HEK293T (cell line): ENCODE measurements at regions not wholly inside any gene's neighbourhood (a gene's known extent, or its start where the extent isn't known, plus 50 kb on each side); places are given as distances from the start of the nearest gene placed in this dataset.
A peak's percentile ranks its signal among the peaks of the same experiment; 100 is the strongest.

Experiments
- CTCF ChIA-PET: fragments of 350-600 bp; formaldehyde crosslinking; extraction: SDS; loops from one replicate; lab custom pipeline; 2021; ENCODE audit warnings: antibody characterized with exemption, inconsistent platforms; lab: Yijun Ruan, JAX
- POLR2A ChIA-PET: fragments of 350-600 bp; formaldehyde crosslinking; extraction: SDS; loops from one replicate; lab custom pipeline; 2020; ENCODE audit warnings: antibody characterized with exemption, inconsistent platforms; lab: Yijun Ruan, JAX
- DNase-seq: peaks from one replicate; pipeline ENCODE4 v3.0.0; 2012; ENCODE audit warnings: mixed read lengths; ENCODE audit errors: extremely low spot score
- ARNT ChIP-seq: fragments of 450-650 bp; IDR thresholded peaks from 2 replicates; pipeline ENCODE4 v1.6.1; 2017; ENCODE audit warnings: mild to moderate bottlenecking
- BHLHE40 ChIP-seq: fragments of 450-650 bp; IDR thresholded peaks from 2 replicates; pipeline ENCODE4 v1.6.1; 2016; ENCODE audit warnings: mild to moderate bottlenecking, moderate library complexity, borderline replicate concordance
- CTBP1 ChIP-seq: fragments of 450-650 bp; IDR thresholded peaks from 2 replicates; pipeline ENCODE4 v1.6.1; 2016; ENCODE audit warnings: borderline replicate concordance
- ELF4 ChIP-seq: fragments of 450-650 bp; IDR thresholded peaks from 2 replicates; pipeline ENCODE4 v1.6.1; 2017; ENCODE audit warnings: antibody characterized with exemption
- FOXA1 ChIP-seq: fragments of 450-650 bp; IDR thresholded peaks from 2 replicates; pipeline ENCODE4 v1.6.1; 2016; ENCODE audit warnings: mild to moderate bottlenecking
- FOXK2 ChIP-seq: fragments of 450-650 bp; IDR thresholded peaks from 2 replicates; pipeline ENCODE4 v1.6.1; 2016; ENCODE audit warnings: mild to moderate bottlenecking
- FOXM1 ChIP-seq: fragments of 450-650 bp; IDR thresholded peaks from 2 replicates; pipeline ENCODE4 v1.6.1; 2017; ENCODE audit warnings: mild to moderate bottlenecking, borderline replicate concordance
- HDGF ChIP-seq: fragments of 450-650 bp; IDR thresholded peaks from 2 replicates; pipeline ENCODE4 v1.6.1; 2017; ENCODE audit warnings: antibody characterized with exemption, borderline replicate concordance
- L3MBTL2 ChIP-seq: fragments of 450-650 bp; conservative IDR thresholded peaks from 2 replicates; pipeline ENCODE4 v1.6.1; 2016; ENCODE audit warnings: mild to moderate bottlenecking
- LEF1 ChIP-seq: fragments of 450-650 bp; IDR thresholded peaks from 2 replicates; pipeline ENCODE4 v1.6.1; 2017; ENCODE audit warnings: mild to moderate bottlenecking, borderline replicate concordance
- NFRKB ChIP-seq: fragments of 450-650 bp; IDR thresholded peaks from 2 replicates; pipeline ENCODE4 v1.6.1; 2016; ENCODE audit warnings: mild to moderate bottlenecking, moderate library complexity
- SP1 ChIP-seq: fragments of 450-650 bp; IDR thresholded peaks from 2 replicates; pipeline ENCODE4 v1.6.1; 2017
- SUZ12 ChIP-seq: fragments of 450-650 bp; IDR thresholded peaks from 2 replicates; pipeline ENCODE4 v1.6.1; 2016; ENCODE audit warnings: mild to moderate bottlenecking
- TARDBP ChIP-seq: fragments of 450-650 bp; IDR thresholded peaks from 2 replicates; pipeline ENCODE4 v1.6.1; 2016
- ZNF384 ChIP-seq: fragments of 450-650 bp; IDR thresholded peaks from 2 replicates; pipeline ENCODE4 v1.6.1; 2016
- TF ChIP-seq, protein P1 (sequence below): fragments of 450-650 bp; IDR thresholded peaks from 2 replicates; pipeline ENCODE4 v1.6.1; 2016

DNA sequence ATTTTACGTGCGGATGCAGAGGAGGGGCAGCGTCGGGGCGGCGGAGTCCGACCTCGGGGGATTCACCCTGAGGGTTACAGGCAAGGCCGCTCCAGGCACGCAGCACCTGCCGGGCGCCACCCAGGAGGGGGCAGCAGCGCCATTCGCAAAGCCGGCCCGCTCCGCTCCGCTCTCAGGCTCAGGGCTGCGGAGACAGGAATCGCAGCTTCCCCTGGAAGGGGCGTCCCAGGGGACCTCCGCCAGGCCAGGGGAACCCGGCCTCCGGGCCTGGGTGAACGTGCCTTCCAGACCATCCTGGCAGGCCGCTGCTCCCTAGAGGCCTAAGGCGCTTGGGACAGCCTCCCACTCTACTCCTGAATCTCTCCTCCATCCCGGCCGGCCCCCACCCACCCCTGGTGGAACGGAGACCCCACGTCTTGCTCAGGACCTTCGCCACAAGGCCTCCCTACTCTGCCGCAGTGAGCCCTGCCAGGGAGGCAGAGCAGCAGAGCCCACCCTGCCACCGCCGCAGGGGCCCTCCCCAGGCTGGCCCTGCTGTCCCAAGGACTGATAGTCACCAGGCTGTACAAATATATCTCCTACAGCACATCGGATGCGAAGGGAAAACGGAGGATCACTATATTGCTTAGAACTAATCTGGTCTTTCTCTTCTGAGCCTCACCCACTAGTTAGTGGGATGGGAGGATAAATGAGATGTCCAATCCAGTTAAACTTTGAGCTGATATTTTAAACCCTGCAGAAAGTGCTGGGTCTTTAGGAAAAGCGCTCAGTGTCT is 115.0 kb downstream of the SMIM20 start:
- TF ChIP-seq CTBP1, result no peak
- TF ChIP-seq TARDBP, result no peak
- no peak for TF ChIP-seq HDGF
- no peak for TF ChIP-seq L3MBTL2
- TF ChIP-seq FOXK2, result no peak
- TF ChIP-seq, protein P1, sequence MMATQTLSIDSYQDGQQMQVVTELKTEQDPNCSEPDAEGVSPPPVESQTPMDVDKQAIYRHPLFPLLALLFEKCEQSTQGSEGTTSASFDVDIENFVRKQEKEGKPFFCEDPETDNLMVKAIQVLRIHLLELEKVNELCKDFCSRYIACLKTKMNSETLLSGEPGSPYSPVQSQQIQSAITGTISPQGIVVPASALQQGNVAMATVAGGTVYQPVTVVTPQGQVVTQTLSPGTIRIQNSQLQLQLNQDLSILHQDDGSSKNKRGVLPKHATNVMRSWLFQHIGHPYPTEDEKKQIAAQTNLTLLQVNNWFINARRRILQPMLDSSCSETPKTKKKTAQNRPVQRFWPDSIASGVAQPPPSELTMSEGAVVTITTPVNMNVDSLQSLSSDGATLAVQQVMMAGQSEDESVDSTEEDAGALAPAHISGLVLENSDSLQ, result no peak
- no peak for TF ChIP-seq ZNF384
- no peak for TF ChIP-seq BHLHE40
- no peak for TF ChIP-seq LEF1
- TF ChIP-seq SP1, result no peak
- no peak for TF ChIP-seq FOXA1
- ChIA-PET CTCF (interaction anchor here (0.6 to 1.1 kb wide), 2 partner anchors 53 to 430 kb away, joined by 3 read pairs; no protein-coding TSS in a partner anchor), POLR2A (no interaction called here)
- peak; percentile 12 for DNase-seq

DNA sequence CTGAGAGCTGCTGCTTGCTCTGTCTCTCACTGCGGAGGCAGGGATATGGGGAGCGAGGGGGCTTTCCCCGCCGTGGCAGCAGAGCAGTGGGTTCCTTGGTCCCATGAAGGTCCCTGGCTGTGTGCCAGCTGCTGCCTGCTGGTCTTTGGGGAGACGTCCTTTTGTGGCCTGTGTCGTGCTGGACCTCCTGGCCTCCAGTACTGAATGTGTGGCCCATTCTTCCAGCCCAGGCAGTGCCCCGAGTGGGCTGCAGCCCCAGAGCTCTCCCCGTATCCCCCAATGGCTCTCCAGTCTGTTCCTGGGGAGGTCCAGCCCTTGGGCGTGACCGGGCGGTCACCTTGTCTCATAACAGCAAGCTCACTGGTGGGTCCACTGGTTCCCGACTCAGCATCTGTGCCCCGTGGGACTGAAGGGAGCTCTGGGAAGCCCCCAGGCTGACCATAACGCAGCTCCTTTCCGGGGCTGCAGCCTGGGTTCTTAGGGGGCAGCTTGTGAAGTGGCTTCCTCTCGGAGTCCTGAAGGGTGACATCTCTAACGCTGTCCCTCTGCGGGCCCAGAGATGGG is 115.6 kb downstream of the SMIM20 start:
- TF ChIP-seq BHLHE40, result no peak
- TF ChIP-seq FOXK2, result no peak
- no peak for TF ChIP-seq CTBP1
- no peak for TF ChIP-seq SUZ12
- no peak for TF ChIP-seq SP1
- no peak for TF ChIP-seq FOXA1
- no peak for TF ChIP-seq TARDBP
- TF ChIP-seq ELF4, result no peak
- TF ChIP-seq HDGF, result no peak
- no peak for TF ChIP-seq ARNT
- TF ChIP-seq, protein P1, result no peak
- TF ChIP-seq LEF1, result no peak
- CTCF ChIA-PET, result interaction anchor here (0.6 to 1.1 kb wide), 3 partner anchors 53 to 693 kb away, joined by 3 read pairs; no protein-coding TSS in a partner anchor
- no peak for DNase-seq
- POLR2A ChIA-PET, result no interaction called here

DNA sequence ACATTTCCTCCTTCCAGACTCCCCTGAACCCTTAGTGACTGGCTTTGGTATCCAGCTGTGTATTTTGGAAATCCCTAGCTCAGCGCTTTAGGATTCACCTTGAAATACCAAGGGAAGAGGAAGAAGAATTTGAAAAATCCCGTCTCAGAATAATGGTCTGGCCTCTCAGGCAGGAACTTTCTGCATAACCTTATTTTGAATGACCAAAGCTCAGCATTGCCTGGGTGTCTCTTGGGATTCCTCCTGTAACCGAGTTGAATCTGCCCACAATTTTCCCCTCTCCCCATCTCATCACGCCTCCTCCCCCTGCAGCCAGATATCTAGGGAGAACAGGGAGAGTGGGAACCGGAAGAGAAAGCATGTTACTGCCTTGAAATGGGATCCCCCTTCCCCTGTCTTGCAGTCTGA is 116.2 kb downstream of the SMIM20 start:
- ChIA-PET POLR2A (no interaction called here), CTCF (interaction anchor here (1.0 to 1.1 kb wide), 2 partner anchors 52 to 692 kb away, joined by 3 read pairs; no protein-coding TSS in a partner anchor)
- no peak for TF ChIP-seq L3MBTL2
- no peak for TF ChIP-seq ELF4
- no peak for TF ChIP-seq FOXK2
- TF ChIP-seq, protein P1, result no peak
- DNase-seq, result no peak

DNA sequence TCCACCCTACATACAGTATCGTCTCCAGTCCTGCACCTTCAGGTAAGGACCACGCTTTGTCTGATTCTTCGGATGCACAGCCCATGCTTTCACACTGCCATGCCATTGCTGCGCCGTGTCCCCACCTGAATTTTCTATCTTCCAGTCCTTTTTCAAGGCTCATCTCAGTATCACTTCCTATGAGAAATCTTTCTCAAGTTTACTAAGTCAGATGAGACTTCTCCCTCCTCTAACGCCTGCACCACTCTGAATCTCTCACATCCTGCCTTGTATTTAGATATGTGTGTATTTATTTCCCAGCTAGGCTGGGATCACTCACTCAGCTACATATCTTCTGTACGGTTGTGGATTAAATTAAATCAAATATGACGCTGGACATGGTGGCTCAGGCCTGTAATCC is 116.8 kb downstream of the SMIM20 start:
- ChIA-PET POLR2A (no interaction called here), CTCF (interaction anchor here (1.0 kb wide), 1 partner anchor 692 kb away, joined by 3 read pairs; no protein-coding TSS in a partner anchor)
- no peak for DNase-seq
- TF ChIP-seq SUZ12, result no peak
- TF ChIP-seq, protein P1, result no peak
- TF ChIP-seq ZNF384, result no peak
- no peak for TF ChIP-seq FOXK2
- no peak for TF ChIP-seq LEF1
- TF ChIP-seq NFRKB, result no peak
- TF ChIP-seq HDGF, result no peak
- TF ChIP-seq CTBP1, result no peak
- no peak for TF ChIP-seq SP1
- no peak for TF ChIP-seq TARDBP
- no peak for TF ChIP-seq ARNT
- TF ChIP-seq FOXM1, result no peak
- TF ChIP-seq BHLHE40, result no peak
- no peak for TF ChIP-seq ELF4
- no peak for TF ChIP-seq L3MBTL2
- no peak for TF ChIP-seq FOXA1

DNA sequence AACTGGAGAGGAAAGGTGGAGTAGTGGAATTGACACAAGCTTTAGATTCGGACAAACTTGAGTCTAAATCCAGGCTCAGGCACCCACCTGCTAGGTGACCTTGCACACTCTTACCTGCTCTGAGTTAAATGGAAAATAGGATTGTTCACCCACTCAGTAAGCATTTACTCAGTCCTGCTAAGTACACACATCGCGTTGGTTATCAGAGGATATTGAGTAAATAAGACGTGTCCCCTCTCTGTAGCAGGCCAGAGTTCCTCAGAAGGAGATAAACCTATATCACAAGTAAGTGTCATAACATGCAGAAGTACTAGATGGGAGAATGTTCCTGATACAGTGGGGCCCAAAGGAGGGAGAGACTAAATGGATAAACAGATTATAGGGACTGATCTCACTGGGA is 117.7 kb downstream of the SMIM20 start:
- ChIA-PET POLR2A (no interaction called here), CTCF (no interaction called here)
- TF ChIP-seq FOXM1 (no peak), HDGF (no peak), ELF4 (no peak), TARDBP (no peak), FOXK2 (no peak), SP1 (no peak), NFRKB (no peak)
- TF ChIP-seq, protein P1, result no peak
- DNase-seq, result no peak
